ENCODE measurements at regions not wholly inside any gene's neighbourhood (a gene's known extent, or its start where the extent isn't known, plus 50 kb on each side); places are given as distances from the start of the nearest gene placed in this dataset.

DNA sequence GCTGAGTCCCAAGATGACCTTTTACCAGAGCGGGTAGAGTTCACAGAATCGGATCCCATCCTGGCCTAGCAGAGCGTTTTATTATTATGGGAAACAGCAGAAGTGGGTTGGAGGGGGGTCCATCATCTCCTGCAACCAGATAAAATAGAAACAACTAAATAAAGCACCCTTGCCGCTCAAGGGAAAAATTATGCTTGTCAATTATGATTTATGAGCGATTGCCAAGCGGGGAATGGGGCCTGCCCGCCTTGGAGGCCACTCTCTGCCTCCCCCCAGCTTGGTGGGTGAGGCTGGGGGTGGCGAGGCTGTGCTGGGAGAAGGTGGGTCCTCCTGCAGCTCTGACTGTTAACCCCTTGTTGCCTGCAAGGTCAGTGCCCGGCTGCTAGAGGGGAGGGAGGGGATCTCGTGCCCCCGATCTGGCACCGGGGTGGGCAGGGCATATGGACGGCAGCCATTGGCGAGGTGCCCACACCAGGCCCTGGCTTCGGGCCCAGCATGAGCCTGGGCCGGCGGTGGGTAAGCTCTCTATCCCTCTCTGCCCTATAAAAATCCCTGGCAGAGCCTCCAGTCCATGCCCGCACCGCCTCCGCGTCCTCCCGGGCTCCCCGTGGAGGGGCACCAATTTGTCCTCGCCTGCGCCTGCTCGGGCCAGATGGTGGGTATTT lies 129.1 kb downstream of the URI1 start:
- TF ChIP-seq CTCF (IDR thresholded peaks at IDR 0.05) = no peak
- no peak for TF ChIP-seq EZH2 (IDR thresholded peaks at IDR 0.05; ENCODE audit: borderline replicate concordance, insufficient read depth, low read depth, low read length, poor library complexity, severe bottlenecking)
